Activated CD4-positive, alpha-beta memory T cell treated with anti-CD3 and anti-CD28 coated beads for 36 hours (primary cell): ENCODE measurements at regions not wholly inside any gene's neighbourhood (a gene's known extent, or its start where the extent isn't known, plus 50 kb on each side); places are given as distances from the start of the nearest gene placed in this dataset.

Source experiments
- CTCF ChIA-PET: fragments of 350-600 bp; sonication (Branson Sonifier 250); formaldehyde crosslinking; loops from one replicate; lab custom pipeline; 2021; ENCODE audit warnings: antibody characterized with exemption, inconsistent platforms; lab: Charles Lee
- POLR2A ChIA-PET: fragments of 350-600 bp; sonication (Branson Sonifier 250); formaldehyde crosslinking; loops from one replicate; lab custom pipeline; 2021; ENCODE audit warnings: antibody characterized with exemption; lab: Charles Lee
- DNase-seq: peaks from one replicate; pipeline ENCODE4 v3.0.0-alpha.2; 2020
- H3K27ac Mint-ChIP-seq: one replicate; pipeline ENCODE4 v1.8.0; 2021; ENCODE audit warnings: mixed read lengths
- H3K27me3 Mint-ChIP-seq: one replicate; pipeline ENCODE4 v1.8.0; 2021; ENCODE audit warnings: mixed read lengths
- H3K36me3 Mint-ChIP-seq: one replicate; pipeline ENCODE4 v1.8.0; 2021; ENCODE audit warnings: mixed read lengths
- H3K4me1 Mint-ChIP-seq: one replicate; pipeline ENCODE4 v1.8.0; 2021; ENCODE audit warnings: low read depth, mixed read lengths
- H3K4me3 Mint-ChIP-seq: one replicate; pipeline ENCODE4 v1.8.0; 2021; ENCODE audit warnings: mild to moderate bottlenecking, mixed read lengths
- H3K9me3 Mint-ChIP-seq: one replicate; pipeline ENCODE4 v1.8.0; 2021; ENCODE audit warnings: mixed read lengths
- intact Hi-C: fragments of 100-400 bp; cut with micrococcal nuclease; formaldehyde crosslinking; loops from one replicate; pipeline ENCODE4 v1.15.1; 2023

- POLR2A ChIA-PET: no interaction called here
- intact Hi-C loops: no loop called here
- H3K4me1 Mint-ChIP-seq: peaks cover 11% of the 10 kb centered on the region
- no peak for DNase-seq
- H3K27ac Mint-ChIP-seq: no peak overlapping the region
- H3K9me3 Mint-ChIP-seq: peaks cover 2% of the 10 kb centered on the region
- CTCF ChIA-PET: no interaction called here
- no peak overlapping the region for H3K4me3 Mint-ChIP-seq
- H3K36me3 Mint-ChIP-seq: no peaks in the 10 kb centered on the region
- no peaks in the 10 kb centered on the region for H3K27me3 Mint-ChIP-seq
Observed at GRCh38 chr2:74762789-74763188, 71.1 kb upstream of the HK2 start.

DNA sequence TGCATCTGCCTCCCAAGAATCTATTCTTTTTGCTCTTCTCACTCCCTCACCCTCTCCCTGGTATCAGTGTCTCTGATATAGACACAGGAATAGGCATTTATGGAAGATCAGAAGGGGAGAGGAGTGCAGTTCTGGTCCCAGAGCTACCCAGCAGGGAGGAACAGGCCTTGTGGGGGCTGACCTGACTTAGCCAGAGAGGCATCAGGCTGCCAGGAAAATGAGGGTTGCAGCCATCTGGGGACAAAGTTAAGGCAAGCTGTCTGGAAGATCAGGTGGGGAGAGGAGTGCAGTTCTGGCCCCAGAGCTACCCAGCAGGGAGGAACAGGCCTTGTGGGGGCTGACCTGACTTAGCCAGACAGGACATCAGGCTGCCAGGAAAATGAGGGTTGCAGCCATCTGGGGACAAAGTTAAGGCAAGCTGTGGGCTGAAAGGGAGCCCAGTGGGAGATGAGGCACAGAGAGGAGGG, 69.9 kb upstream of the HK2 start:
- Mint-ChIP-seq H3K27ac (no peak overlapping the region), H3K9me3 (no peaks in the 10 kb centered on the region), H3K4me3 (no peak overlapping the region), H3K4me1 (peaks cover 11% of the 10 kb centered on the region), H3K27me3 (no peaks in the 10 kb centered on the region), H3K36me3 (no peaks in the 10 kb centered on the region)
- ChIA-PET CTCF (interaction anchor here (0.7 kb wide), 1 partner anchor 49 kb away, joined by 3 read pairs; no protein-coding TSS in a partner anchor), POLR2A (no interaction called here)
- DNase-seq: no peak
- intact Hi-C loops: no loop called here

DNA sequence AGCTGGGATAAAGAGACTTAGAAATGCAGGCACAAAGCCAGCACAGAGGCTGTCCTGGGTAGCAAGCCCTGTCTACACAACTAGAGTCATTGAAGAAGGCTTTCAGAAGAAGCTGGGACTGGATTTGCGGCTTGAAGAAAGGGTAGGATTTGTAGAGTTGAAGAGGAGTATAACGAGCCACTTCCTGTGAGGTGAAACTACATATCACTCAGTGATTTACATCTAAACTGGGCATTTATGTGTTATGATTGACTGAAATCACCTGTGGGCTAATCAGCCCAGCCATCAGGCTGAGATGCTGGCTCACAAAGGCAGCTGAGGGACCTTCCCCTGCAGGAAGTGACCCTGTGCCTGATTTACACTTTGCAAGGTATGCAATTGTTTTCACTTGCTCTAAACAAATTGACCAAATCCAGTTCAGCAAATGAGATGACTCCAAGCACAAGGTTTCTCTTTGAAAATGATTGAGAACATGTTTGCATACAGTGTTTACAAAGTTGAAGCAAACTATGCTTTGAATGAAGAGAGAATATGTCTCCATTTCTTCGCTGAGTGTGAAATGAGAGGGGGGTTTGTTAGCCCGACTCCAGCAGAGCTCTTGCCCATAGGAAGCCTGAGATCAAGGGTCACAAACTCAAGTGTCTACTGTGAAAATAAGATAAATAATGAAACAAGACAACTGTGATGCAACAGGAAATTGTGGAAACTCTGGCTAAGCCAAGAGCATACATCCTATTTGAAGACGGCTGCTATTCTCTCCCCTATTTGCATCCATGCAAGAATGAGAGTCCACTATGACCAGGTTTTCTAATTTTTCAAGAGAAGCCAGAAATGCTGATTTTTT, 69.3 kb upstream of the HK2 start:
- Mint-ChIP-seq H3K9me3 (no peaks in the 10 kb centered on the region), H3K27ac (no peak overlapping the region), H3K4me3 (no peak overlapping the region), H3K27me3 (no peaks in the 10 kb centered on the region), H3K36me3 (no peaks in the 10 kb centered on the region), H3K4me1 (peaks cover 11% of the 10 kb centered on the region)
- ChIA-PET CTCF (interaction anchor here (0.7 kb wide), 1 partner anchor 49 kb away, joined by 3 read pairs; no protein-coding TSS in a partner anchor), POLR2A (no interaction called here)
- intact Hi-C loops: no loop called here
- DNase-seq: no peak

GRCh38 chr2:74766780-74767179, 67.1 kb upstream of the HK2 start:
- ChIA-PET CTCF (no interaction called here), POLR2A (no interaction called here)
- Mint-ChIP-seq H3K27ac (no peak overlapping the region), H3K36me3 (no peaks in the 10 kb centered on the region), H3K4me3 (no peak overlapping the region), H3K9me3 (no peaks in the 10 kb centered on the region), H3K27me3 (no peaks in the 10 kb centered on the region), H3K4me1 (peaks cover 11% of the 10 kb centered on the region)
- intact Hi-C loops: no loop called here
- no peak for DNase-seq

- intact Hi-C loops: no loop called here
- Mint-ChIP-seq H3K27ac (no peak overlapping the region), H3K4me3 (no peak overlapping the region), H3K36me3 (no peaks in the 10 kb centered on the region), H3K4me1 (peaks cover 11% of the 10 kb centered on the region), H3K9me3 (no peaks in the 10 kb centered on the region), H3K27me3 (no peaks in the 10 kb centered on the region)
- POLR2A ChIA-PET: interaction anchor here (0.6 to 1.2 kb wide), 2 partner anchors 63 to 83 kb away, joined by 3 to 4 read pairs; no protein-coding TSS in a partner anchor
- DNase-seq: no peak
- CTCF ChIA-PET: interaction anchor here (0.6 kb wide), 1 partner anchor 762 kb away, joined by 3 read pairs; no protein-coding TSS in a partner anchor
Observed at GRCh38 chr2:74767618-74768017, 66.3 kb upstream of the HK2 start.

GRCh38 chr2:74768401-74768914, 65.5 kb upstream of the HK2 start:
- H3K27ac Mint-ChIP-seq: no peak overlapping the region
- CTCF ChIA-PET: interaction anchor here (0.6 kb wide), 1 partner anchor 761 kb away, joined by 3 read pairs; no protein-coding TSS in a partner anchor
- no peak for DNase-seq
- no peaks in the 10 kb centered on the region for H3K36me3 Mint-ChIP-seq
- no peaks in the 10 kb centered on the region for H3K9me3 Mint-ChIP-seq
- H3K27me3 Mint-ChIP-seq: no peaks in the 10 kb centered on the region
- intact Hi-C loops: no loop called here
- POLR2A ChIA-PET: interaction anchor here (0.6 to 1.2 kb wide), 2 partner anchors 62 to 82 kb away, joined by 3 to 4 read pairs; no protein-coding TSS in a partner anchor
- peaks cover 11% of the 10 kb centered on the region for H3K4me1 Mint-ChIP-seq
- no peak overlapping the region for H3K4me3 Mint-ChIP-seq

GRCh38 chr2:74772046-74772445, 61.9 kb upstream of the HK2 start:
- no peaks in the 10 kb centered on the region for H3K9me3 Mint-ChIP-seq
- intact Hi-C loops: no loop called here
- POLR2A ChIA-PET: no interaction called here
- no peak overlapping the region for H3K4me3 Mint-ChIP-seq
- DNase-seq: no peak
- CTCF ChIA-PET: no interaction called here
- no peaks in the 10 kb centered on the region for H3K36me3 Mint-ChIP-seq
- H3K4me1 Mint-ChIP-seq: peaks cover 1% of the 10 kb centered on the region
- H3K27ac Mint-ChIP-seq: no peak overlapping the region
- no peaks in the 10 kb centered on the region for H3K27me3 Mint-ChIP-seq

GRCh38 chr2:74777161-74777900, 56.6 kb upstream of the HK2 start:
- Mint-ChIP-seq H3K9me3 (no peaks in the 10 kb centered on the region), H3K4me1 (peaks cover 12% of the 10 kb centered on the region), H3K4me3 (no peak overlapping the region), H3K27me3 (no peaks in the 10 kb centered on the region), H3K27ac (no peak overlapping the region), H3K36me3 (no peaks in the 10 kb centered on the region)
- POLR2A ChIA-PET: no interaction called here
- peak; percentile 31 for DNase-seq
- CTCF ChIA-PET: no interaction called here
- intact Hi-C loops: no loop called here

DNA sequence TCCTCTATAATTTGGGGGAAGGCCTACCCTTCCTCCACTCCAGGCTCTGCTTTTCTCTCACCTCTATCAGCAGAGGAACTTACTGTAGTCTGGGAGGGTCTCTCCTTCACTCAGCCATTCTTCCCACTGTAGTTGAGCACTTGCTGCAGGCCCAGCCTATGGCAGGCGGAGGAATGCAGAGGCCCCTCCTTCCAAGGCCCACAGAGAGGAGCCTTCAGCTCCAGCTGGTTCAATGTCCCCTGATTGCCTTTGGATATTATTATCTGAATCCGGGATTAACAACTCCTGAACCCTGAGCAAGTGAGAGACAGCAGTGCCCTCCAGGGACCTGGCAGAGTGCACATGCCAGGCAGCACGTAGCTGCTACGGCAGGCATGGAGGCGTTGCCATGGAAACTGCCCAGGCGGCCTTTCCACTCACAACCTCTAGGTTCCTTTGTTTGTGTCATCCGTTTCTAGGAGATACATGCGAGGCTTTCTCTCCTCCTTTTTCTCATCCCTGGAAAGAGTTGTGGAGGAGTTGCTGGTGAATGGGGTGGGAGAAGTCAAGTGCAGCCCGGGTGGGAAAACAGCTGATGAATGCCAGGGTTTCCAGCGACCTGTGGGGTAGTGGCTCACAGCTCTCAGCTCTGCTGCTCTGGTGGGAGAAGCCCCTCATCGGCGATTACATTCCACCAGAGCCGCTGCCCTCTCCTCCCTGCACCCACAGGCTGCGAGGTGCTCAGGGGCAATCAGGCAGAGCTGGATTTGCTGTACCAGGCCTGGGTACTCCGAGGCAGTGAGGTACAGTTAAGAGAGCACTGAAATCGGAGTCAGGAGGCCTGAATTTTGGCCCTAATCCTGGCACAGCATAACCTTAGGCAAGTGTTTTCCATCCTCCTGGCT, 55.3 kb upstream of the HK2 start:
- DNase-seq: no peak

DNA sequence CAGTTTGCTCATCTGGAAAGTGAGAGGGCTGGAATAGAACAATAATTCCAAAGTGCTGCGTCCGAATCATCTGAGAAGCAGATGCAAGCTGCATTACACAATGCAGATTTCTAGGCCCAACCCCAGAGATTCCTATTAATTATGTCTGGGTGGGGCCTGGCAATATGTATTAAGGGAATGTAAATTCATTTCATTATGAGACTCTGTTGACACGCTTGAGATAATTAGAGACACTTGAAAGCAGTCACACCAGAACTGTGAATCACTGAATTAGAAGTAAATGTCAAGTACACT, 54.7 kb upstream of the HK2 start:
- ChIA-PET CTCF (no interaction called here), POLR2A (no interaction called here)
- H3K27me3 Mint-ChIP-seq: no peaks in the 10 kb centered on the region
- no peak for DNase-seq
- intact Hi-C loops: no loop called here
- H3K9me3 Mint-ChIP-seq: no peaks in the 10 kb centered on the region
- no peak overlapping the region for H3K27ac Mint-ChIP-seq
- no peak overlapping the region for H3K4me3 Mint-ChIP-seq
- no peaks in the 10 kb centered on the region for H3K36me3 Mint-ChIP-seq
- H3K4me1 Mint-ChIP-seq: peaks cover 12% of the 10 kb centered on the region

More for the DNA sequence above, 55.3 kb upstream of the HK2 start:
- Mint-ChIP-seq H3K36me3 (no peaks in the 10 kb centered on the region), H3K27ac (no peak overlapping the region), H3K4me3 (no peak overlapping the region), H3K9me3 (no peaks in the 10 kb centered on the region), H3K27me3 (no peaks in the 10 kb centered on the region), H3K4me1 (peaks cover 12% of the 10 kb centered on the region)
- ChIA-PET CTCF (no interaction called here), POLR2A (no interaction called here)
- intact Hi-C loops: no loop called here

- POLR2A ChIA-PET: no interaction called here
- intact Hi-C loops: no loop called here
Observed at GRCh38 chr2:74779587-74780135, 54.3 kb upstream of the HK2 start.

More at GRCh38 chr2:74779587-74780135, 54.3 kb upstream of the HK2 start:
- DNase-seq: no peak
- no peaks in the 10 kb centered on the region for H3K9me3 Mint-ChIP-seq
- no peaks in the 10 kb centered on the region for H3K27me3 Mint-ChIP-seq
- H3K27ac Mint-ChIP-seq: no peak overlapping the region
- no peaks in the 10 kb centered on the region for H3K36me3 Mint-ChIP-seq
- CTCF ChIA-PET: no interaction called here
- no peak overlapping the region for H3K4me3 Mint-ChIP-seq
- H3K4me1 Mint-ChIP-seq: peaks cover 12% of the 10 kb centered on the region
